ENCODE measurements at regions not wholly inside any gene's neighbourhood (a gene's known extent, or its start where the extent isn't known, plus 50 kb on each side); places are given as distances from the start of the nearest gene placed in this dataset.

DNA sequence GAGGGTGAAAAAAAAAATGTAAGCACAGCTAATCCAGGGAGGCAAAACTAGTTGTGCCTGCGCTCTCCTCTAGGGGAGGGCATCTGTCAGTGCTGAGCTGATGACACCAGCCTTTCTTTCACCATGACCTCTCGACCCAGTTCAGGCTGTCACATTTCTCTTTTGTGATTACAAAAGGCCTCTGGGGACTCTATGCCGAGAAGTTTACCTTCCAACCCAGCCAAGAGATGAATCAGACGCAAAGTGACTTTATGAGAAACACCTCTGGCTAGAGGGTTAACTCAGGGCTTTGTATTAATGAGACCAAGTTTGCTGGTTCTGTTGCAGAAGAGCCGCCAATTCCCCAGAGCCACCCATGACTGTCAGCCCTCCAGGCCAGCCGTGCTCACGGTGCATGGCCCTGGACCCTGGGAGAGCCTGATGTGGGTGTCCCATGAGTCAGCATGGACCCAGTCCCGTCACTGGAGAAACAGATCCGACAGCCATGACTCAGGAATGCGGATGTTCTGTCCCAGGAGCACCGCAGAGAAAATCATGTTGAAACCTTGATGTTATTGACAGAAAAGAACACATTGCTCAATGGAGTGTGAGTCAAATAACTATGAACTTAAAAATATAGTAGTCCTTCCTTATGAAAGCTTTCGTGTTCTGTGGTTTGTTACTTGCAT is 437.2 kb downstream of the HS3ST3B1 start:
- Histone ChIP-seq H3K4me1 (ENCODE audit: low read depth) (no peaks in the 10 kb centered on the region), H3K9me3 (ENCODE audit: low read depth) (no peaks in the 10 kb centered on the region), H3K36me3 (no peaks in the 10 kb centered on the region), H3K27ac (no peak overlapping the region), H3K4me3 (no peak overlapping the region), H3K27me3 (no peaks in the 10 kb centered on the region)
- TF ChIP-seq, protein P1, sequence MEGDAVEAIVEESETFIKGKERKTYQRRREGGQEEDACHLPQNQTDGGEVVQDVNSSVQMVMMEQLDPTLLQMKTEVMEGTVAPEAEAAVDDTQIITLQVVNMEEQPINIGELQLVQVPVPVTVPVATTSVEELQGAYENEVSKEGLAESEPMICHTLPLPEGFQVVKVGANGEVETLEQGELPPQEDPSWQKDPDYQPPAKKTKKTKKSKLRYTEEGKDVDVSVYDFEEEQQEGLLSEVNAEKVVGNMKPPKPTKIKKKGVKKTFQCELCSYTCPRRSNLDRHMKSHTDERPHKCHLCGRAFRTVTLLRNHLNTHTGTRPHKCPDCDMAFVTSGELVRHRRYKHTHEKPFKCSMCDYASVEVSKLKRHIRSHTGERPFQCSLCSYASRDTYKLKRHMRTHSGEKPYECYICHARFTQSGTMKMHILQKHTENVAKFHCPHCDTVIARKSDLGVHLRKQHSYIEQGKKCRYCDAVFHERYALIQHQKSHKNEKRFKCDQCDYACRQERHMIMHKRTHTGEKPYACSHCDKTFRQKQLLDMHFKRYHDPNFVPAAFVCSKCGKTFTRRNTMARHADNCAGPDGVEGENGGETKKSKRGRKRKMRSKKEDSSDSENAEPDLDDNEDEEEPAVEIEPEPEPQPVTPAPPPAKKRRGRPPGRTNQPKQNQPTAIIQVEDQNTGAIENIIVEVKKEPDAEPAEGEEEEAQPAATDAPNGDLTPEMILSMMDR (IDR thresholded peaks at IDR 0.05; ENCODE audit: low read depth, low read length), result peak; percentile 47
- DNase-seq (ENCODE audit: low read depth in 1 of 2, low spot score in 1 of 2), result peak in 1 of 2 donors; percentile 97

DNA sequence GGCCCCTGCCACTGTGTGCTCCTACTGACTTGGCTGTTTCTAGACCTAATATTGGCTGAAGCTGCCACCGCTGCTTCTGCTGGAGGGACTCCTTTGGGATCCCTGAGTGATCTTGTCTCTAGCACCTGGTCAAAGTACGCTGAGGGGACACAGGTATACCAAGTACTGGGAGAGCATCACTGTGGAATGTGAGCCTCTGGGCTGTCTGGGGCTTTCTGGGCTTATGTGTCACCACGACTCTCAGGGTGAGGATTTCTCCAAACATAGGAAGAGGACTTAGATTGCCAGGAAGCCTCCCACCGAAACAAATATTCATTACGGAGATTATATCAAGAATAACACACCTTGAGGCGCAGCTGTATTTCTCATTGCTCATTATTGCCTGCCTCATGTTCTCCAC is 435.8 kb downstream of the HS3ST3B1 start:
- TF ChIP-seq, protein P1 (IDR thresholded peaks at IDR 0.05; ENCODE audit: low read depth, low read length), result no peak
- no peak for DNase-seq (ENCODE audit: low read depth in 1 of 2, low spot score in 1 of 2)
- H3K4me3 ChIP-seq, result no peak overlapping the region

DNA sequence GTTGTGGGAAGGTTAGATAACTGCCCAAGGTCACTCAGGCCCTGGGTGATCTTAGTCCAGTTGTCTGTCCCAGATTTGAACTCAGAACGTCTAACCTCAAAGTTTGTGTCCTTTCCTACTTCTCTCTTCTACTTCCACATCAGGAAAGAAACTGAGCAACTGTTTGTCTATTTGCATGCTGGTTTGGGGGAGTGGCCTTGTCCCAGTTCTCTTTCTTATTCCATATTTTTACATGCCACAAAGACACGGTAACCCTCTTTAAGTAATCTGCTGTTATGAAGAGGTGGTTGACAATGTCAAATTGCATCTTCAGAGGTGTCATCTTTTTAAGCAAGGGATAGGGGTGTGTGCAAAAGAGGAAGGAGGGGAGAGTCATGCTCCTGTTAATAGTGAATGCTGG is 432.5 kb downstream of the HS3ST3B1 start:
- Histone ChIP-seq H3K4me1 (ENCODE audit: low read depth) (no peaks in the 10 kb centered on the region), H3K27me3 (no peaks in the 10 kb centered on the region), H3K9me3 (ENCODE audit: low read depth) (no peaks in the 10 kb centered on the region), H3K27ac (no peak overlapping the region), H3K36me3 (no peaks in the 10 kb centered on the region), H3K4me3 (no peak overlapping the region)
- DNase-seq (ENCODE audit: low read depth in 1 of 2, low spot score in 1 of 2), result no peak
- TF ChIP-seq, protein P1 (IDR thresholded peaks at IDR 0.05; ENCODE audit: low read depth, low read length), result no peak

More for the DNA sequence above, 435.8 kb downstream of the HS3ST3B1 start:
- Histone ChIP-seq H3K36me3 (no peaks in the 10 kb centered on the region), H3K27ac (no peak overlapping the region), H3K4me1 (ENCODE audit: low read depth) (no peaks in the 10 kb centered on the region), H3K27me3 (no peaks in the 10 kb centered on the region), H3K9me3 (ENCODE audit: low read depth) (no peaks in the 10 kb centered on the region)

DNA sequence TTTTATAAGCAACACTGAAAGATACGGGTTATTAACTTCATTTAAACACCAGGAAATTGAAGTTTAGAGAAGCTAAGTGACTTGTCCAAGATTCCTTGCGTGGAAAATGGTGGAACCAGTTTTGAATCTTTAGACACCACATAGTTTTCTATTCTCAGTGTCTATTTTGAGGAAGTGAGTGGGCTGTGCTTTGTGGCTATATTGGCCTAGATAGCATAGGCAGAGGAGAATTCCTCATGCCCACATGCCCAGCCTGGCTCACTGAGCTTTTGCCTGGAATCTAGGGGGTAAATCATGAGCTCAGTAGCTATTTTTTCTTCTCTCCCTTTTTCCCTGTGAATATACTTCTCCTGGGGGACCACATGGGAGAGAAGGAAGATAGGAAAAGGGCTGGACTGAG is 431.3 kb downstream of the HS3ST3B1 start:
- Histone ChIP-seq H3K4me3 (no peak overlapping the region), H3K9me3 (ENCODE audit: low read depth) (no peaks in the 10 kb centered on the region), H3K27me3 (no peaks in the 10 kb centered on the region), H3K4me1 (ENCODE audit: low read depth) (peaks cover 4% of the 10 kb centered on the region), H3K36me3 (no peaks in the 10 kb centered on the region), H3K27ac (no peak overlapping the region)
- TF ChIP-seq, protein P1 (IDR thresholded peaks at IDR 0.05; ENCODE audit: low read depth, low read length), result no peak
- DNase-seq (ENCODE audit: low read depth in 1 of 2, low spot score in 1 of 2), result no peak

DNA sequence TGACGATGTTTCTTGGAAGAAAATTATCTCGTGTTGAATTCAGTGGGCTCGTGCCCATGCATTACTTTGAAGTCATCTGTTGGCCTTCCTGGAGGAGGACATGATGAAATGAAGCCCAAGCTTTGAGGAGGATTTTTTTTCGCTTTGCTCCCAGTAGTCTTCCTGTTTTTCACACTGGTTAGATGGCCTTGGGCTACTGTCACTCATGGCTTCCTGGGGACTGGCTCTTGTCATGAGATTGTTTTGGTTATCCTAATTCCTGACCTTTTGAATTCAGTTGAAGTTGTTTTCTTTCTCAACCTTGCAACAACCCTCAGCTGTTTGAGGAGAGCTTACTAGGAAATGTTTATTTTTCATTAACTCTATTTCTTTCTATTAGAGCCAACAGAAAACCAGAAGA is 430.7 kb downstream of the HS3ST3B1 start:
- no peak overlapping the region for H3K4me3 ChIP-seq
- H3K27me3 ChIP-seq, result no peaks in the 10 kb centered on the region
- TF ChIP-seq, protein P1 (IDR thresholded peaks at IDR 0.05; ENCODE audit: low read depth, low read length), result no peak
- H3K4me1 ChIP-seq (ENCODE audit: low read depth), result peaks cover 10% of the 10 kb centered on the region
- H3K36me3 ChIP-seq, result no peaks in the 10 kb centered on the region
- no peak overlapping the region for H3K27ac ChIP-seq
- no peaks in the 10 kb centered on the region for H3K9me3 ChIP-seq (ENCODE audit: low read depth)
- DNase-seq (ENCODE audit: low read depth in 1 of 2, low spot score in 1 of 2), result no peak

Data from cardiac muscle cell (in vitro differentiated cells and primary cell).